IMR-90 (cell line): ENCODE measurements at regions not wholly inside any gene's neighbourhood (a gene's known extent, or its start where the extent isn't known, plus 50 kb on each side); places are given as distances from the start of the nearest gene placed in this dataset.

Experiments
- ATAC-seq: fragments of 200-7000 bp; cut with Tn5 transposase; 2 replicates; pipeline ENCODE4 v1.9.1; 2020; ENCODE audit warnings: low read depth, mild to moderate bottlenecking, moderate library complexity
- BruUV-seq: library from RNA; stranded (reverse); fragments of 400-500 nt; replicated peaks from 2 replicates; lab custom pipeline; 2021; lab: Mats Ljungman, UMichigan
- CTCF ChIA-PET: fragments of 300-600 bp; formaldehyde crosslinking; extraction: SDS; loops from one replicate; lab custom pipeline; 2021; ENCODE audit warnings: antibody characterized with exemption; lab: Yijun Ruan, JAX
- POLR2A ChIA-PET: fragments of 300-600 bp; sonication (Branson Sonifier 250); formaldehyde crosslinking; loops from one replicate; lab custom pipeline; 2022; ENCODE audit warnings: antibody characterized with exemption; ENCODE audit not compliant: unreplicated experiment; lab: Charles Lee
- DNase-seq: peaks from one replicate; pipeline ENCODE4 v3.0.0; 2013
- H2AFZ ChIP-seq: replicated peaks from 2 replicates; pipeline ENCODE3; 2013; ENCODE audit warnings: low read length, mild to moderate bottlenecking; ENCODE audit not compliant: poor library complexity
- H2AK5ac ChIP-seq: 2 replicates; pipeline ENCODE4 v1.6.1; 2013; ENCODE audit warnings: low read depth, low read length, inconsistent platforms
- H2AK9ac ChIP-seq: replicated peaks from 2 replicates; pipeline ENCODE3; 2013; ENCODE audit warnings: mild to moderate bottlenecking, low read depth, low read length, moderate library complexity; ENCODE audit not compliant: poor library complexity
- H2BK120ac ChIP-seq: 2 replicates; pipeline ENCODE4 v1.6.1; 2013; ENCODE audit warnings: low read depth, low read length, inconsistent platforms
- H2BK15ac ChIP-seq: 3 replicates; pipeline ENCODE4 v1.6.1; 2013; ENCODE audit warnings: low read depth, low read length, inconsistent platforms
- H2BK20ac ChIP-seq: 2 replicates; pipeline ENCODE4 v1.6.1; 2013; ENCODE audit warnings: low read depth, mild to moderate bottlenecking, inconsistent platforms, low read length, moderate library complexity
- H2BK5ac ChIP-seq: 2 replicates; pipeline ENCODE4 v1.6.1; 2013; ENCODE audit warnings: mild to moderate bottlenecking, low read depth, low read length, inconsistent platforms; ENCODE audit not compliant: poor library complexity, severe bottlenecking
- H3K14ac ChIP-seq: replicated peaks from 2 replicates; pipeline ENCODE4 v1.6.1; 2013; ENCODE audit warnings: low read depth, low read length, inconsistent platforms
- H3K18ac ChIP-seq: 2 replicates; pipeline ENCODE4 v1.6.1; 2013; ENCODE audit warnings: low read depth, low read length, control low read depth
- H3K23ac ChIP-seq: 2 replicates; pipeline ENCODE4 v1.6.1; 2013; ENCODE audit warnings: low read depth, low read length, inconsistent platforms
- H3K27ac ChIP-seq: 2 replicates; pipeline ENCODE4 v1.5.1; 2013; ENCODE audit warnings: mild to moderate bottlenecking, control low read depth, low read length; ENCODE audit not compliant: insufficient read depth
- H3K27me3 ChIP-seq: 2 replicates; pipeline ENCODE4 v1.6.1; 2013; ENCODE audit warnings: low read length; ENCODE audit not compliant: control insufficient read depth, insufficient read depth
- H3K36me3 ChIP-seq: 2 replicates; pipeline ENCODE4 v1.6.1; 2013; ENCODE audit warnings: low read length, mixed read lengths; ENCODE audit not compliant: control insufficient read depth, insufficient read depth
- H3K4ac ChIP-seq: 2 replicates; pipeline ENCODE4 v1.6.1; 2013; ENCODE audit warnings: low read depth, low read length, inconsistent platforms
- H3K4me1 ChIP-seq: 2 replicates; pipeline ENCODE4 v1.6.1; 2013; ENCODE audit warnings: low read length, mixed read lengths; ENCODE audit not compliant: control insufficient read depth, insufficient read depth
- H3K4me2 ChIP-seq: 2 replicates; pipeline ENCODE4 v1.6.1; 2013; ENCODE audit warnings: low read depth, mild to moderate bottlenecking, control low read depth, low read length, moderate library complexity
- H3K4me3 ChIP-seq: 2 replicates; pipeline ENCODE4 v1.5.1; 2013; ENCODE audit warnings: low read depth, mild to moderate bottlenecking, control low read depth, low read length, moderate library complexity; ENCODE audit not compliant: insufficient read depth
- H3K56ac ChIP-seq: 2 replicates; pipeline ENCODE4 v1.6.1; 2013; ENCODE audit warnings: low read length, inconsistent platforms; ENCODE audit not compliant: insufficient read depth; ENCODE audit errors: extremely low read depth
- H3K79me1 ChIP-seq, 2 experiments: 2 replicates each; pipeline ENCODE4 v1.6.1; 2013; ENCODE audit warnings: low read length in 2 of 2, inconsistent platforms in 1 of 2, low read depth in 1 of 2
- H3K9ac ChIP-seq: 2 replicates; pipeline ENCODE4 v1.6.1; 2013; ENCODE audit warnings: low read depth, low read length, control low read depth
- H3K9me1 ChIP-seq: 2 replicates; pipeline ENCODE4 v1.6.1; 2013; ENCODE audit warnings: low read length, inconsistent platforms; ENCODE audit not compliant: insufficient read depth
- H3K9me3 ChIP-seq: 2 replicates; pipeline ENCODE4 v1.6.1; 2013; ENCODE audit warnings: low read length; ENCODE audit not compliant: control insufficient read depth, insufficient read depth
- H4K20me1 ChIP-seq: 2 replicates; pipeline ENCODE4 v1.6.1; 2013; ENCODE audit warnings: low read length, inconsistent platforms; ENCODE audit not compliant: insufficient read depth
- H4K5ac ChIP-seq: 2 replicates; pipeline ENCODE4 v1.6.1; 2013; ENCODE audit warnings: mild to moderate bottlenecking, low read depth, low read length, control low read depth
- H4K8ac ChIP-seq, 2 experiments: 2 replicates each; pipeline ENCODE4 v1.6.1; 2013; ENCODE audit warnings: low read depth in 2 of 2, low read length in 2 of 2, control low read depth in 1 of 2, inconsistent platforms in 1 of 2
- H4K91ac ChIP-seq: 2 replicates; pipeline ENCODE4 v1.6.1; 2013; ENCODE audit warnings: low read depth, low read length, inconsistent platforms; ENCODE audit not compliant: insufficient read depth
- MAFK ChIP-seq: IDR thresholded peaks from 2 replicates; pipeline ENCODE4 v1.6.1; 2012; ENCODE audit warnings: low read depth, low read length, improper control_type of control experiment
- NFE2L2 ChIP-seq: fragments of 150-350 bp; IDR thresholded peaks from 2 replicates; pipeline ENCODE4 v1.6.1; 2016; ENCODE audit warnings: low read depth, mild to moderate bottlenecking, low read length
- WGBS, 2 experiments: methylation state at CpG; one replicate each; pipeline versions ENCODE4 v1.1.5 to v1.1.7; 2013; ENCODE audit warnings: missing lambda C conversion rate in 2 of 2; ENCODE audit not compliant: insufficient read length in 1 of 2; ENCODE audit errors: extremely low coverage in 2 of 2; 5-methylcytosine and 5-hydroxymethylcytosine counted together
- dilution Hi-C: fragments of 300-500 bp; cut with HindIII; formaldehyde crosslinking; loops from one replicate; pipeline ENCODE4 v1.14.3; 2018; ENCODE audit warnings: low sequenced_read_pairs; ENCODE audit not compliant: unreplicated experiment
- in situ Hi-C: fragments of 300-500 bp; cut with MboI; formaldehyde crosslinking; loops from 3 replicates; pipeline ENCODE4 v1.14.3; 2019; ENCODE audit warnings: low sequenced_read_pairs, inconsistent platforms, mixed read lengths
- intact Hi-C: fragments of 100-400 bp; cut with micrococcal nuclease; formaldehyde crosslinking; loops from 2 replicates; pipeline ENCODE4 v1.10.0; 2022

DNA sequence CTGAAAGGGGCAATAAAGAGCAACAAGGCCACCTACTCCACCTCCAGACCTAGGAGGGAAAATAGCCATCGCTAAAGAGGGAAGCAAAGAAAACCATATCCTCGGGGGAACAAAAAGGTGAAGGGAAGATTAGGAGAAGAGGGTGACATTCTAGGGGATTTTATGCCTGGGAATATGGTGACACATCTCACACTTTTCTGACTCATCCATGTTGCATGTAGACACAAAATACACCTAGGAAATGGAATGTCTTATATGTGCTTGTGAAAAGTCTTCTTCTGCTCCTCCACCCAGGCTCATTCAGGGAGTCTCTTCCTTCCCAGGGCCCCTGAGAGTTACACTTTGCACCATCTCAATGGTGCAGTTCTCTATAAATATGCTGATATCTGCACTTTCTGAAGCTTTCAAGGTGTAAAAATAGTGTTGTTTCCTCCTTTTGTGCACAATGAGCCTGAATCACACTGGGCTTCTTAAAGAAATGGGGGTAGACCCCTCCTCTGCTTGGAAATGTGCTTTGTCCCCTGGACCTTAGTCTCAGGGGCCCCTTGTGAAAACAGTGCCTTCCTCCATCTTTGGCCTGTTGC lies 195.9 kb downstream of the CYYR1 start:
- no peak for ATAC-seq
- H2BK5ac ChIP-seq, result no peak overlapping the region
- H4K5ac ChIP-seq, result no peak overlapping the region
- no peak overlapping the region for H2AK9ac ChIP-seq
- no peak overlapping the region for H2BK120ac ChIP-seq
- no peak overlapping the region for H4K8ac ChIP-seq
- H3K14ac ChIP-seq, result no peak overlapping the region
- H2AFZ ChIP-seq, result no peak overlapping the region
- BruUV-seq, result no TSS peak
- H3K79me1 ChIP-seq, result no peaks in the 10 kb centered on the region
- H3K9ac ChIP-seq, result no peak overlapping the region
- in situ Hi-C loops (no loop called here), dilution Hi-C loops (no loop called here), intact Hi-C loops (no loop called here)
- no peak overlapping the region for H4K91ac ChIP-seq
- H4K20me1 ChIP-seq, result no peaks in the 10 kb centered on the region
- H3K4me1 ChIP-seq, result no peaks in the 10 kb centered on the region
- POLR2A ChIA-PET, result no interaction called here
- no peak overlapping the region for H3K56ac ChIP-seq
- no peaks in the 10 kb centered on the region for H3K27me3 ChIP-seq
- H2BK20ac ChIP-seq, result no peak overlapping the region
- CTCF ChIA-PET, result no interaction called here
- no peak overlapping the region for H3K27ac ChIP-seq
- H2BK15ac ChIP-seq, result no peak overlapping the region
- H3K4ac ChIP-seq, result no peak overlapping the region
- H3K36me3 ChIP-seq, result no peaks in the 10 kb centered on the region
- no peak overlapping the region for H3K23ac ChIP-seq
- no CpG with 5 or more reads among the region's 2 CpGs for WGBS, 2 experiments
- DNase-seq, result no peak
- no peak overlapping the region for H3K4me3 ChIP-seq
- no peaks in the 10 kb centered on the region for H3K9me3 ChIP-seq
- no peak overlapping the region for H3K18ac ChIP-seq
- no peak overlapping the region for H2AK5ac ChIP-seq
- H3K9me1 ChIP-seq, result no peaks in the 10 kb centered on the region
- no peak overlapping the region for H3K4me2 ChIP-seq
- TF ChIP-seq NFE2L2 (no peak), MAFK (peak; percentile 56)
